ENCODE measurements at regions not wholly inside any gene's neighbourhood (a gene's known extent, or its start where the extent isn't known, plus 50 kb on each side); places are given as distances from the start of the nearest gene placed in this dataset.
"Not testable (repeated sequence)": the region's sequence is repeated elsewhere in the genome, so short reads cannot be mapped to it uniquely, and the experiment has no call there.

GRCh38 chrX:73905749-73906374, 53.3 kb upstream of the XIST start:
- TF ChIP-seq, protein P1, sequence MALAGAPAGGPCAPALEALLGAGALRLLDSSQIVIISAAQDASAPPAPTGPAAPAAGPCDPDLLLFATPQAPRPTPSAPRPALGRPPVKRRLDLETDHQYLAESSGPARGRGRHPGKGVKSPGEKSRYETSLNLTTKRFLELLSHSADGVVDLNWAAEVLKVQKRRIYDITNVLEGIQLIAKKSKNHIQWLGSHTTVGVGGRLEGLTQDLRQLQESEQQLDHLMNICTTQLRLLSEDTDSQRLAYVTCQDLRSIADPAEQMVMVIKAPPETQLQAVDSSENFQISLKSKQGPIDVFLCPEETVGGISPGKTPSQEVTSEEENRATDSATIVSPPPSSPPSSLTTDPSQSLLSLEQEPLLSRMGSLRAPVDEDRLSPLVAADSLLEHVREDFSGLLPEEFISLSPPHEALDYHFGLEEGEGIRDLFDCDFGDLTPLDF (CRISPR knock-in tag; IDR thresholded peaks at IDR 0.05): not testable (repeated sequence)
- TF ChIP-seq, protein P2, sequence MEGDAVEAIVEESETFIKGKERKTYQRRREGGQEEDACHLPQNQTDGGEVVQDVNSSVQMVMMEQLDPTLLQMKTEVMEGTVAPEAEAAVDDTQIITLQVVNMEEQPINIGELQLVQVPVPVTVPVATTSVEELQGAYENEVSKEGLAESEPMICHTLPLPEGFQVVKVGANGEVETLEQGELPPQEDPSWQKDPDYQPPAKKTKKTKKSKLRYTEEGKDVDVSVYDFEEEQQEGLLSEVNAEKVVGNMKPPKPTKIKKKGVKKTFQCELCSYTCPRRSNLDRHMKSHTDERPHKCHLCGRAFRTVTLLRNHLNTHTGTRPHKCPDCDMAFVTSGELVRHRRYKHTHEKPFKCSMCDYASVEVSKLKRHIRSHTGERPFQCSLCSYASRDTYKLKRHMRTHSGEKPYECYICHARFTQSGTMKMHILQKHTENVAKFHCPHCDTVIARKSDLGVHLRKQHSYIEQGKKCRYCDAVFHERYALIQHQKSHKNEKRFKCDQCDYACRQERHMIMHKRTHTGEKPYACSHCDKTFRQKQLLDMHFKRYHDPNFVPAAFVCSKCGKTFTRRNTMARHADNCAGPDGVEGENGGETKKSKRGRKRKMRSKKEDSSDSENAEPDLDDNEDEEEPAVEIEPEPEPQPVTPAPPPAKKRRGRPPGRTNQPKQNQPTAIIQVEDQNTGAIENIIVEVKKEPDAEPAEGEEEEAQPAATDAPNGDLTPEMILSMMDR (IDR thresholded peaks at IDR 0.05): not testable (repeated sequence)
- not testable (repeated sequence) for TF ChIP-seq TEAD4 (CRISPR knock-in tag; IDR thresholded peaks at IDR 0.05); ZNF671 (CRISPR knock-in tag; IDR thresholded peaks at IDR 0.05); CDX4 (CRISPR knock-in tag; IDR thresholded peaks at IDR 0.05; ENCODE audit: borderline replicate concordance); ESRRA (CRISPR knock-in tag; IDR thresholded peaks at IDR 0.05; ENCODE audit: borderline replicate concordance); CBFB (CRISPR knock-in tag; IDR thresholded peaks at IDR 0.05; ENCODE audit: low read depth); SMAD4 (CRISPR knock-in tag; IDR thresholded peaks at IDR 0.05)
- TF ChIP-seq, protein P3, sequence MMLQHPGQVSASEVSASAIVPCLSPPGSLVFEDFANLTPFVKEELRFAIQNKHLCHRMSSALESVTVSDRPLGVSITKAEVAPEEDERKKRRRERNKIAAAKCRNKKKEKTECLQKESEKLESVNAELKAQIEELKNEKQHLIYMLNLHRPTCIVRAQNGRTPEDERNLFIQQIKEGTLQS (CRISPR knock-in tag; conservative IDR thresholded peaks at IDR 0.05): not testable (repeated sequence)
- TF ChIP-seq, protein P4, sequence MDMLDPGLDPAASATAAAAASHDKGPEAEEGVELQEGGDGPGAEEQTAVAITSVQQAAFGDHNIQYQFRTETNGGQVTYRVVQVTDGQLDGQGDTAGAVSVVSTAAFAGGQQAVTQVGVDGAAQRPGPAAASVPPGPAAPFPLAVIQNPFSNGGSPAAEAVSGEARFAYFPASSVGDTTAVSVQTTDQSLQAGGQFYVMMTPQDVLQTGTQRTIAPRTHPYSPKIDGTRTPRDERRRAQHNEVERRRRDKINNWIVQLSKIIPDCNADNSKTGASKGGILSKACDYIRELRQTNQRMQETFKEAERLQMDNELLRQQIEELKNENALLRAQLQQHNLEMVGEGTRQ (CRISPR knock-in tag; IDR thresholded peaks at IDR 0.05): not testable (repeated sequence)
